ENCODE measurements at regions not wholly inside any gene's neighbourhood (a gene's known extent, or its start where the extent isn't known, plus 50 kb on each side); places are given as distances from the start of the nearest gene placed in this dataset.

GRCh38 chr7:19988860-19989259 is 215.4 kb upstream of the TMEM196 start:
- in situ Hi-C loops (cut with MboI; ENCODE audit: low sequenced_read_pairs, unreplicated experiment) = loop anchor here (10.0 to 25.0 kb wide), 2 partner anchors 326 to 598 kb away; no protein-coding TSS in a partner anchor
- TF ChIP-seq CTCF (IDR thresholded peaks at IDR 0.05; ENCODE audit: borderline replicate concordance, control extremely low read depth, extremely low read depth, insufficient read depth, missing control alignments) = no peak
- DNase-seq (ENCODE audit: low spot score) = no peak

- no peak for TF ChIP-seq CTCF (IDR thresholded peaks at IDR 0.05; ENCODE audit: borderline replicate concordance, control extremely low read depth, extremely low read depth, insufficient read depth, missing control alignments)
- no peak for DNase-seq (ENCODE audit: low spot score)
- in situ Hi-C loops (cut with MboI; ENCODE audit: low sequenced_read_pairs, unreplicated experiment) = loop anchor here (10.0 to 25.0 kb wide), 2 partner anchors 331 to 603 kb away; no protein-coding TSS in a partner anchor
Observed at GRCh38 chr7:19984231-19984632, 210.8 kb upstream of the TMEM196 start.

- no peak for DNase-seq (ENCODE audit: low spot score)
- in situ Hi-C loops (cut with MboI; ENCODE audit: low sequenced_read_pairs, unreplicated experiment) = loop anchor here (10.0 to 25.0 kb wide), 2 partner anchors 332 to 604 kb away; no protein-coding TSS in a partner anchor
- TF ChIP-seq CTCF (IDR thresholded peaks at IDR 0.05; ENCODE audit: borderline replicate concordance, control extremely low read depth, extremely low read depth, insufficient read depth, missing control alignments) = no peak
Observed at GRCh38 chr7:19982841-19983835, 209.7 kb upstream of the TMEM196 start.

- in situ Hi-C loops (cut with MboI; ENCODE audit: low sequenced_read_pairs, unreplicated experiment) = no loop called here
- DNase-seq (ENCODE audit: low spot score) = no peak
- TF ChIP-seq CTCF (IDR thresholded peaks at IDR 0.05; ENCODE audit: borderline replicate concordance, control extremely low read depth, extremely low read depth, insufficient read depth, missing control alignments) = no peak
Observed at GRCh38 chr7:19973581-19973980, 200.2 kb upstream of the TMEM196 start.

- DNase-seq (ENCODE audit: low spot score) = no peak
- in situ Hi-C loops (cut with MboI; ENCODE audit: low sequenced_read_pairs, unreplicated experiment) = no loop called here
- no peak for TF ChIP-seq CTCF (IDR thresholded peaks at IDR 0.05; ENCODE audit: borderline replicate concordance, control extremely low read depth, extremely low read depth, insufficient read depth, missing control alignments)
Observed at GRCh38 chr7:19972876-19973275, 199.5 kb upstream of the TMEM196 start.

- in situ Hi-C loops (cut with MboI; ENCODE audit: low sequenced_read_pairs, unreplicated experiment) = no loop called here
- DNase-seq (ENCODE audit: low spot score) = no peak
- no peak for TF ChIP-seq CTCF (IDR thresholded peaks at IDR 0.05; ENCODE audit: borderline replicate concordance, control extremely low read depth, extremely low read depth, insufficient read depth, missing control alignments)
Observed at GRCh38 chr7:19971956-19972355, 198.5 kb upstream of the TMEM196 start.
